ENCODE measurements at regions not wholly inside any gene's neighbourhood (a gene's known extent, or its start where the extent isn't known, plus 50 kb on each side); places are given as distances from the start of the nearest gene placed in this dataset.

GRCh38 chr16:73122604-73123391 is 74.9 kb upstream of the ZFHX3 start:
- ChIA-PET POLR2A (no interaction called here), CTCF (interaction anchor here (0.6 kb wide), 1 partner anchor 19 kb away, joined by 4 read pairs; no protein-coding TSS in a partner anchor)
- DNase-seq (ENCODE audit: extremely low spot score) = no peak
- no peak for TF ChIP-seq SP1 (IDR thresholded peaks at IDR 0.05)
- no peak for TF ChIP-seq FOXK2 (IDR thresholded peaks at IDR 0.05)
- no peak for TF ChIP-seq FOXA1 (IDR thresholded peaks at IDR 0.05)
- no peak for TF ChIP-seq LEF1 (IDR thresholded peaks at IDR 0.05; ENCODE audit: borderline replicate concordance)
- TF ChIP-seq SUZ12 (IDR thresholded peaks at IDR 0.05) = no peak
- TF ChIP-seq ELF4 (IDR thresholded peaks at IDR 0.05) = no peak
- no peak for TF ChIP-seq ARNT (IDR thresholded peaks at IDR 0.05)
- no peak for TF ChIP-seq ZNF384 (IDR thresholded peaks at IDR 0.05)
- no peak for TF ChIP-seq HDGF (IDR thresholded peaks at IDR 0.05; ENCODE audit: borderline replicate concordance)
- TF ChIP-seq TARDBP (IDR thresholded peaks at IDR 0.05) = no peak
- TF ChIP-seq FOXM1 (IDR thresholded peaks at IDR 0.05; ENCODE audit: borderline replicate concordance) = no peak
- TF ChIP-seq CTBP1 (IDR thresholded peaks at IDR 0.05; ENCODE audit: borderline replicate concordance) = no peak
- TF ChIP-seq BHLHE40 (IDR thresholded peaks at IDR 0.05; ENCODE audit: borderline replicate concordance) = no peak
- no peak for TF ChIP-seq PKNOX1 (IDR thresholded peaks at IDR 0.05)
- no peak for TF ChIP-seq NFRKB (IDR thresholded peaks at IDR 0.05)
- TF ChIP-seq L3MBTL2 (conservative IDR thresholded peaks at IDR 0.05) = no peak

GRCh38 chr16:73116576-73116975 is 68.6 kb upstream of the ZFHX3 start:
- DNase-seq (ENCODE audit: extremely low spot score) = no peak
- CTCF ChIA-PET = no interaction called here
- POLR2A ChIA-PET = no interaction called here
- TF ChIP-seq LEF1 (IDR thresholded peaks at IDR 0.05; ENCODE audit: borderline replicate concordance) (no peak), FOXK2 (IDR thresholded peaks at IDR 0.05) (no peak), BHLHE40 (IDR thresholded peaks at IDR 0.05; ENCODE audit: borderline replicate concordance) (no peak), L3MBTL2 (conservative IDR thresholded peaks at IDR 0.05) (no peak)

GRCh38 chr16:73113336-73113735 is 65.4 kb upstream of the ZFHX3 start:
- DNase-seq (ENCODE audit: extremely low spot score) = no peak
- ChIA-PET POLR2A (no interaction called here), CTCF (no interaction called here)
- TF ChIP-seq ARNT (IDR thresholded peaks at IDR 0.05) (no peak), HDGF (IDR thresholded peaks at IDR 0.05; ENCODE audit: borderline replicate concordance) (no peak), FOXM1 (IDR thresholded peaks at IDR 0.05; ENCODE audit: borderline replicate concordance) (no peak)

GRCh38 chr16:73108195-73108963 is 60.5 kb upstream of the ZFHX3 start:
- POLR2A ChIA-PET = no interaction called here
- CTCF ChIA-PET = no interaction called here
- no peak for TF ChIP-seq LEF1 (IDR thresholded peaks at IDR 0.05; ENCODE audit: borderline replicate concordance)
- no peak for TF ChIP-seq ELF4 (IDR thresholded peaks at IDR 0.05)
- no peak for TF ChIP-seq ZNF384 (IDR thresholded peaks at IDR 0.05)
- TF ChIP-seq FOXA1 (IDR thresholded peaks at IDR 0.05) = no peak
- no peak for TF ChIP-seq L3MBTL2 (conservative IDR thresholded peaks at IDR 0.05)
- TF ChIP-seq SUZ12 (IDR thresholded peaks at IDR 0.05) = no peak
- no peak for TF ChIP-seq NFRKB (IDR thresholded peaks at IDR 0.05)
- no peak for TF ChIP-seq PKNOX1 (IDR thresholded peaks at IDR 0.05)
- DNase-seq (ENCODE audit: extremely low spot score) = no peak

GRCh38 chr16:73107371-73107770 is 59.4 kb upstream of the ZFHX3 start:
- TF ChIP-seq FOXA1 (IDR thresholded peaks at IDR 0.05) (no peak), BHLHE40 (IDR thresholded peaks at IDR 0.05; ENCODE audit: borderline replicate concordance) (no peak), ARNT (IDR thresholded peaks at IDR 0.05) (no peak), FOXM1 (IDR thresholded peaks at IDR 0.05; ENCODE audit: borderline replicate concordance) (no peak), L3MBTL2 (conservative IDR thresholded peaks at IDR 0.05) (no peak)
- POLR2A ChIA-PET = no interaction called here
- CTCF ChIA-PET = no interaction called here
- DNase-seq (ENCODE audit: extremely low spot score) = no peak

GRCh38 chr16:73106329-73107034 is 58.6 kb upstream of the ZFHX3 start:
- ChIA-PET CTCF (no interaction called here), POLR2A (interaction anchor here (1.4 kb wide), 1 partner anchor 43 kb away, joined by 4 read pairs; no protein-coding TSS in a partner anchor)
- DNase-seq (ENCODE audit: extremely low spot score) = no peak
- TF ChIP-seq BHLHE40 (IDR thresholded peaks at IDR 0.05; ENCODE audit: borderline replicate concordance) = no peak
- TF ChIP-seq L3MBTL2 (conservative IDR thresholded peaks at IDR 0.05) = no peak
- TF ChIP-seq NFRKB (IDR thresholded peaks at IDR 0.05) = no peak
- no peak for TF ChIP-seq ELF4 (IDR thresholded peaks at IDR 0.05)
- no peak for TF ChIP-seq PKNOX1 (IDR thresholded peaks at IDR 0.05)
- no peak for TF ChIP-seq HDGF (IDR thresholded peaks at IDR 0.05; ENCODE audit: borderline replicate concordance)
- no peak for TF ChIP-seq ZNF384 (IDR thresholded peaks at IDR 0.05)
- TF ChIP-seq TARDBP (IDR thresholded peaks at IDR 0.05) = no peak
- TF ChIP-seq ARNT (IDR thresholded peaks at IDR 0.05) = no peak
- TF ChIP-seq LEF1 (IDR thresholded peaks at IDR 0.05; ENCODE audit: borderline replicate concordance) = no peak
- no peak for TF ChIP-seq FOXM1 (IDR thresholded peaks at IDR 0.05; ENCODE audit: borderline replicate concordance)
- no peak for TF ChIP-seq FOXA1 (IDR thresholded peaks at IDR 0.05)
- no peak for TF ChIP-seq FOXK2 (IDR thresholded peaks at IDR 0.05)
- no peak for TF ChIP-seq CTBP1 (IDR thresholded peaks at IDR 0.05; ENCODE audit: borderline replicate concordance)

All from HEK293T (cell line).